ENCODE measurements at regions not wholly inside any gene's neighbourhood (a gene's known extent, or its start where the extent isn't known, plus 50 kb on each side); places are given as distances from the start of the nearest gene placed in this dataset.

DNA sequence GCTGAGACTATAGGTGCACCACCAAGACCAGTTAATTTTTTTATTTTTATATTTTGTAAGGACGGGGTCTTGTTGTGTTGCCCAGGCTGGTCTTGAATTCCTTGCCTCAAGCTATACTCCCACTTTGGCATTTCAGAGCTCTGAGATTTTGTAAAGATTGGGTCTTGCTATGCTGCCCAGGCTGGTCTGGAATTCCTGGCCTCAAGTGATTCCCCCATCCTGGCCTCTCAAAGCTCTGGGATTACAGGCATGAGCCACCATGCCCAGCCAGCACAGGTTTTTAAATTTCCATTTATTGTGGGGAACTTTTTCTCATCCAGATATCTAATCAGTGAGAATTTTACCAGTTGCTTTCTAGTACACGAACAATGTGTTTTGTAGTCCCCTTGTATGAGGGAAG is 156.1 kb upstream of the VLDLR start:
- DNase-seq: no peak

DNA sequence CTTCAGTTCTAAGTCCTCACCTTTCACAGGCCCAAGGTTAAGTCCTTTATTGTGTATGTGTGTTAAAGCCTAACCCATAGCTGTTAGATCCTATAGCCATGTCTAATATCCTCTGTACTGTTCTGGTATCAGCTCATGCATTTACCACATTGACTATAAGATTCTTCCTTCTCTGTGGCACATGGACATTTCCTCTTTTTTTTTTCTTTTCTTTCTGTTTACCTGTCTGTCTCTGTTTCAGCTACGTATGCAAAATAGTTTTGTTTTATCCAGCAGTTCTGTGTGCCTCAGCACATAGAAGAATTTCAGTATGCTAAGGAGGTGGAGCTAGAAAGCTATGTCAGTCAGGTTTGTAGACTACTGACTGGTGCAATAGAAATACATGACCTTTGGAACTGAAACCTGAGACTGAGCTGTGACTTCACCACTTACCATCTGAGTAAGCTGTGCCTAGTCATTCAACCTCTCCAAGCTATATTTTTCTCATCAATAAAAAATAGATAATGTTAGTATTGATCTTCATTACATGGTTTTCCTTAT is 155.6 kb upstream of the VLDLR start:
- DNase-seq: no peak

DNA sequence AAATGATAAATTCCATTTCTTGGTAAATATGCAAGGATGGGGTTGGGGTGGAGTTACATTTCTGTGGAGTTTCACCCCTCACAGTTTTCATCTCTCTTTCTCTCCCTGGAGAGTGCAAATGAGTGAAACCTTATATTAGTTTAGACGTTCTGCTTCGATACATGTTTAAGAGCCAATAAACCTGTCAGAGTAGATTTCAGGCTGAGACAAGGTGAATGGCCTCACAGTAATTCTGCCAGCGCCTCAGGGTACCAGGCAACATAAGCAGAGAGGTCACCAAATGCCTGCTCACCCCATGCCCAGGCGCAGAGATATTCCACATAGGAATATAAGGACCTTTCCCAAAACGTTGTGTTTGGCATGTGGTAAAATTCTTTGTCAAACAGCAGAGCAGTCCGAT is 154.9 kb upstream of the VLDLR start:
- DNase-seq: no peak

DNA sequence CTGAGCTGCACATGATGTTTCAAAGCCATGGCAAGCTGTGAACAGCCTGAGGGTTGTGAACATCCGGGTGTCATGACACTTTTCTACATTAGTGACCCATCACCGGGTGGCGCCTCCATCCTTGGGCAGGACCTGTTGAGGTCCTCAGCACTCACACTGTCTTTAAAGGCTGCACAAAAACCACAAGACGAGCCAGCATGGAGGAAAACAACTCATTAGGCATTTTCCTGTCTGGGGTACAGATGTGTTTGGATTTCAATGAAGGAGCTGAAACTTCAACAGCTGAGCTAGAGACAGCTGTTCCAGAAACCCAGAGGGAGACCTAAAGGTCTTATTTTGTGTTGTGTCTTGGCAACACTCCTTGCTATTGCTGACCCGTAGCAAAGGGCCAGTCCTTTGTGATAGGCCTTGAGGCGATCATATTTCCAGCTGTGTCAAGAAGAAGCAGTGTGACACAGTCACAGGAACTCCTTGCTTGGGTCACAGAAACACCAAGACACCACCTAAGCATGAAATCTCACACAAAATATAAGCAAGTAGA is 151.8 kb upstream of the VLDLR start:
- peak; percentile 1 for DNase-seq

DNA sequence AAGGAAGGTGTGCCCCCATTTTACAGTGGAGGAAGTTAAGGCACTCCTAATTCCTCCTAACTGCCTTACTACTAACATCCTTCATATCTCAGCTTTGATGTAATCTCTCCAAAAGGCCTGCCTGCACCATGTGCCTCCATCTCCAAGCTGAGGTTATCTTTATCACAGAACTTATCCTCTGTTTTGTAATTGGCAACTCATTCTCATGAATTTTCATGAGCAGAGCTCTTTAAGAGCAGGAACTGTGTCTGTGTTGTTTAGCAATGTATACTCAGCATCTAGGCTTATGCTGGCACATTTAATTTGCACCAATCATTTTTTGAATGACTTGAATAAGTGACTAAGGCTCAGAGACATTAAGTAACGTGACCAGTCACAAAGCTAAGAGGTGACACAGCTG is 147.9 kb upstream of the VLDLR start:
- DNase-seq: no peak

DNA sequence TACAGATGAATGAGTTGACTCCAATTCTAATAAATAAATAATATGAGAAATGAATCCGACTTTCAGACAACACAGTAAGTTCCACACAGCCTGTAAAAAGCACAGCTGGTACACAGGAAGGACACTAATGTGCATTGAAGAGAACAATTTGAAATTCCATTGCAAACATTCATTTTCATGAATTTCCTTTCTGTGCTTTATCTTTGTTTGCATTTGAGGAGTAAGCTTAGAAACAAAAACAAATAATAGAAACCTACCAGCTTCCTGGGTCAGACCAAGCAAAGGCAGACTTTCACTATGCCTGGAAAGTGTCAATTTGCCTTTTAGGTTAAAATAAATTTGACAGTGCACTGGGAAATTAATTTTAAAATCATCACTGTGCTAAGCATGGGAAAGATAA is 143.8 kb upstream of the VLDLR start:
- DNase-seq: no peak

DNA sequence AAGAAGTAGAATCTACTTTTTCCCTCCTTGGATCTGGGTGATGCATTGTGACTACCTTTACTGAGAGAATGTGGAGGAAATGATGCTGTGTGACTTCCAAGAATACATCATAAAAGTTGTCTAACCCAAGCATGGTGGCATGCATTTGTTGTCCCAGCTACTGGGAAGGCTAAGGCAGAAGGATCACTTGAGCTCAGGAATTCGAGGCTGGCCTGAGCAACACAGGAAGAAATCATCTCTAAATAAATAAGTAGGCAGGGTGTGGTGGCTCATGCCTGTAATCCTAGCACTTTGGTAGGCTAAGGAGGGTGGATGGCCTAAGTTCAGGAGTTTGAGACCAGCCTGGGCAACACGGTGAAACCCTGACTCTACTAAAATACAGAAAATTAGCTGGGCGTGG is 143.2 kb upstream of the VLDLR start:
- DNase-seq: no peak

DNA sequence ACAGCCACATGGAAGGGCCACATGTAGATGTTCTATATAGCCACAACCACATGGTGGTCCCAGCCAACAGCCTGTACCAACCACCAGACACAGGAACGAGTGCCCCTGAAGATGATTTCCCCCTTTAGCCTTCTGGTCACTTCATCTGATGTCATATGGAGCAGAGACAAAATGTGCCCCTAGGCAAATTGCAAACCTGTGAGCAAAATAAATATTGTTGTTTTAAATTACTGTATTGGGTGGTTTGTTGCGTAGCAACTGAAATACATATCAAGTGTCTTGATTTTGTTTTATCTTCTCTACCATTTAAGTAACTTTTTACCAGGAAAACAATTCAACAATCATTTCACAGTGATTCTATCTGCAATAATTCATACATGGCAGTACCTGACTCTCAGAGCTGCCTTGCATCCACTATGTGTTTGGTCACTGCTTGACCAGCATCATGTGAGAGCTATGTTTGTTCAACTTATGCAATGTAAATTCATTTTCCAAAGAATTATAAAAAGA is 142.5 kb upstream of the VLDLR start:
- no peak for DNase-seq

DNA sequence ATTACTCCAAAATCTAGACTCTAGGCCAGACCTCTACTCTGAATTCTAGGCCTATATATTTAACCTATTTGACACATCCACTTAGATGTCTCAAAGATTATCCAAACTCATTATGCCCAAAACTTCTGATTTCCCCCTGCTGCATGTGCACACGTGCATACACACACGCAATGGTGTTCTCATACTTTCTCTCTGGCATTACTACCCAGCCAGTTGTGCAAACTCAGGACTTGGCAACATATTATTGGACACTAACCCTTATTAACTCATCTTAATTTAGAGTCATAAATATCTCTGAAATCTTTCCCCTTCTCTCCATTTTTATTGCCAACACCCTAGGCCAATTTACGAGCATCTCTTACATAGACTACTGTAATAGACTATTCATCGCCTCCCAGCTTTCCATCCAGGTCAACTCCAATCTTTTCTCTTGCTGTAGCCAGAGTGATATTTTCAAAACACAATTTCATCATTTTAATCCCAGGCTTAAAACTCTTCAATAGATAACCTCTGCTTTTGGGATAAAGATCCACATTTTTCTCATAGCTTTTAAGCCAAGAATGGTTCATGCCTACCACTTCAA is 141.2 kb upstream of the VLDLR start:
- no peak for DNase-seq

DNA sequence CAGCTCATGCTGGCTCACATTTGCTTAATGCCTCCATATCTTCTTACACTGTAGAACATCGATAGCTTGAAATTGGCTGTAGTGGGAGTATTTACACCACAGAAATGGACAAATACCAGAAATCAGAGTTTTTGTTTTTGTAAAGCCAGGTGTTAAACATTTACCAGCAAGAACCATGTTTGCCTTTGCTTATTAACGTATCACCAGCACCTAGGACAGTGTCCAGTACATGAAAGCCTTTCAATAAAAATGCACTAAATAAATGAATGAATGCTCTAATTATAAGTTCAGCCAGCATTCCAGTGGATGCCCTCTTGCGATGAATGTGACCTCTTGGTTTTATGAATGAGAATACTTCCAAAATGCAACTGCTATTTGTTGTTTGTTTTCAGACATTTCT is 140.4 kb upstream of the VLDLR start:
- no peak for DNase-seq

DNA sequence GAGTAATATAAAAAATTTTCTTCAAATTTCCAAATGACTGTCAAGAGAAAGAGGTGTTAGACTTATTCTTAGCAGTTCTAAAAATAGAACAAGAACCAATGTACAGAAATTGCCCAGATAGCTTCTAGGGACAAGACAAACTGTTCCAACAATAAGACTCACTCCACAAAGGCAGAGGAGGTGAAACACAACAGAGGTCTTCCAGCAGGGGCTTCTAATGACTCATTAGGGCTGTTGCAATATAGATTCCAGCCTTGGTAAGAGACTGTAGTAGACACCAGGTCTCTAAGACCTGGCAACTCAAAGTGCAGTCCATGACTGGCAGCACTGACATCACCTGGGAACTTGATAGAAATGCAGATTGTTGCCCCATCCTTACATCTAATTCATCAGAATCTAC is 134.6 kb upstream of the VLDLR start:
- DNase-seq: no peak

DNA sequence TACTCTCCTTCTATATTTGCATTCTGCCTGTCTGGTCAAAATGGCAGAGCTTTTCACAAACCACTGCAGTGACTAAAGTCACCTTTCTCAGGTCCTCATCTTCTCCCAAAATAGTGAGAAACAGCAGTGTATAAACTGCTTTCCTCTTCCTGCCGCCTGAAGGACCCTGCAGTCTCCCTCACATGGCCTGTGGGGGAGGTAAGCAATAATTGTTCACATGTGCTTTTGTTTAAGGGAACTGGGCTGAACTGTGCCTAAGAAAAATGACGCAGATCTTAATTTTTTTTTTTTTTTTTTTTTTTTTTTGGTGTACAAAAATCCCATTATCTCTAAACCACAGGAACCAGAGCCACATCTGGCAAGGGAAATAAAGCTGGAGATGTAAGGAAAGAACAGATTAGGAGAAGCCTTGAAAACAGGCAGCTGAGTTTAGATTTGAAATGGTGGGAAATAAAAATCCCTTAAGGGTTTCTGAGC is 131.7 kb upstream of the VLDLR start:
- DNase-seq: no peak

DNA sequence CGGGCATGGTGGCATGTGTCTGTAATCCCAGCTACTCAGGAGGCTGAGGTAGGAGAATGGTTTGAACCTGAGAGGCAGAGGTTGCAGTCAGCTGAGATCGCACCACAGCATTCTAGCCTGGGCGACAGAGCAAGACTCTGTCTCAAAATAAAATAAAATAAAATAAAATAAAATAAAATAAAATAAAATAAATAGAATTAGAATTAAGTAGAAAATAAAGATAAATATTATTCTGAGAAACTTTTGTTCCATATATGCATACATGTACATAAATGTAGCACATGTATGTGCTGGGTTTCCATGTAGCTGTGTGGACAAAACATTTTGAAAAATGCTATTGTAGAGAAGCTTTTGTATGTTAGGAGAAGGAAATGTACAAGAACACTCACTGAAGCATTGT is 129.4 kb upstream of the VLDLR start:
- no peak for DNase-seq

DNA sequence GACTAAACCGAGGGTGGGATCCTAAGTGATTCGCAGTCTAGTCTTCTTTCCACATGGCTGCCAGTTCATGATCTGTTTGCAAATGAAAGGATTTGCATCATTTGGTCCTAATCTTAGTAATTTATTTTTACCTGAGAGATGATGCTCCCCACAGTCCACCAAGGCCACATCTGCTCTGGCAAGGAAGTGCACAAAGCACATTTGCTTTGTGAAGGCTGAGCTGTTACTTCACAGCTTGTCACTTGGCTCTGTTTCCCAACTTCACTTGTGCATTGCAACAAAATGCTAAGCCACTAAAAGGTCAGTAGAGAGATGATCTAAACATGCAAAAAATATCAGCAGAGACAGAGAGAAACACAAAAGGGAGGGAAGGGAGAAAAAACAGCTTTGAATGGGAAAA is 128.5 kb upstream of the VLDLR start:
- DNase-seq: no peak

DNA sequence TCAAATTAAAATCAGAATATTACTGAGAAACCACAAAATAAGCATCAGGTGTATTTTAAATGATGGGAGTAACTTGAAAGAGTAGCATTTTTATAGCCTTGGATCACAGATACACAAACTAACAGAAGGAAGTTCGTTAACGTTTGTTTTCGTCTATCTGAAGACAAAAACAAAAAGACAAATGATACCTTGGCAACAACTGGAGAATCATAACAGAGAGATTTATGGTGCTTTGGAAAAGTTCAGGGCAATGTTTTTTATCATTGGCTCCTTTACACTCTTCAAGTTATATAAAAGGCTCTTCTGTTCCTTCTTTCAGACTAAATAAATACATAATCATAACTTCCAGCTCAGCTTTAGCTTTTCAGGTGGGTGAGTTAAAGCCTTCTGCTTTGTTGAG is 128.1 kb upstream of the VLDLR start:
- DNase-seq: no peak

DNA sequence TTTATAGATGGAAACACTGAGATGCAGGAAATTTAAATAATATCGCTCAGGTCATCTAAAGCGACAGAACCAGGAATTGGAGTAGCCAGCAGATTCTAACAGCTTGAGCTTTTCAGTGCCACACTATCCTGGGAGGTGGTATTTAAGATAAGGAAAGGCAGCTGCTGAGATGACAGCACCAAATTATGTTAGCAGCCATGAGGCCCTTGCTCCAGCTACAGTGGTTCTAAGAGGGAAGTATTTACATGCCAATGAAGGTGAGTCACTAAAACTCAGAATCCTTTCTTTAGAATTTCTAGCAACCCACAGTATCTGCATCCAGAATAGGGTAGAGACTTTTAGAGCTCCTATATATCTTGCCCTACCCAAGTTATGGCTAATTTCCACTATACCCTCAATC is 127.0 kb upstream of the VLDLR start:
- no peak for DNase-seq

DNA sequence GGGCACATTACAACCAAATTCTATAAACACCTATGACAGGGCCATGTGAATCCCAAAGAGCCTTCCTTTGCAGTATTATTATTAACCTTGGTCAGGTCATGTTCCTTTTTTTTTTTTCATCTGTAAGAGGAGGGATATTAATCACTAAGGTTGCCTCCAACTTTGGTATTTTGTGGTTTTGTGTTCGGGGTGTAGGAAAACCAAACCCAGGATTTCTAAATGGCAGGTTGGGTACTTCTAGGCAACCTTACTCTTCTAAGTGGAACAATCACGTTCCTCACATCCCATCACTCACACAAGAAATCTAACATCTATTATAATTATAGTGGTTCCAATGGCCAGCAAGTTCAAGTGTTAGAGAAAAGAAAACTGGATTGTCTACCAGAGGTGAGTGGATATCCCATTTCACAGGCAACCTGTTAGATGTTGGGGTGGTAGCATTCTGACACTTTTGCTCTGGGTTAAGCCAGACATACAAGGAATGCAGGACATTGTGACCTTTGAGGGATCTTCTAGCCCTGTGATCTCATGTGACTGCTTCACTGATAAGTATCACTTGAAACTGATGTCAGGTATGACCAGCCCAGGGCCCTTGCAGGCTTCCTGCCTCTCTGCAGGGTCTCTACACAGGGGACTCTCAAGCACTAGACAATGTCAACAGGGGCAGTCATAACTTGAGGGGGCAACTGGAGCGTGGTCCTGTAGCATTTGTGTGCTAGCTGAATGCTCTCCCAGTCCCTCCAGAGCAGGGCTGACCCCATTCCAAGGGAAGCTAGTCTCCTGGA is 126.2 kb upstream of the VLDLR start:
- DNase-seq: no peak

DNA sequence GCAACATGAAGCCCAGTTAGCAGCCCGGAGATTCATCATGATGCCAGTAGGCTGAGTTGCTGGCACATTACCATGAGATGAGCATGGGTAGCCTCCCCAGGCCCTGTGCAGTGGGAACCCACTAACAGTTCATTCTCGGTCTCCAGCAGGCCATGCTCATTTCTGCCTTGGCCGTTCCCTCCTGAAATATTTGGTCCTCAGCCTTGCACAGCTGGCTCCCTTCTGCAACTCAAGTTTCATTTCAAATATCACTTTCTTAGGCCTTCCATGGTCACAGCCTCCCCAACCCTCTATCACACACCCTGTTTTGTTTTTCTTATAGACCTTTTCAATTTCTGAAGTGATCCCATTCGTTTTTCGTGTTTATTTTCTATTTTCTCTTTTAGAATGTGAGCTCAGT is 125.4 kb upstream of the VLDLR start:
- DNase-seq: no peak

DNA sequence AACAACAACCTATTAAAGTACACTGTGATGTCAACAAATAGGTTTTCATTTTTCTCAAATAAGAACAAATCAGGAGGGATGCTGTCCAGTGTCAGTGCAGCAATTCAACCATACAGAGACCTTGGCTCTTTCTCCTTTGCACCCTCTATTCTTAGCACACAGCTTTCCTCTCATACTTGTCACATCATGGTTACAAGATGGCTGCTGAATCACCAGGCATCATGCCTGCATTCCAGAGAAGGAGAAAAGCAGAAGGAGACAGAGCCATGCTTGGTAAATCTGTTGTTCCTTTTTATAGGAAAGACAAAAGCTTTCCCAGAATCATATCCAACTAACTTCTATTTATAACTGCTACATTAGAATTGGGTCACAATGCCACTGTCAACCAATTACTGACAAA is 124.7 kb upstream of the VLDLR start:
- no peak for DNase-seq

DNA sequence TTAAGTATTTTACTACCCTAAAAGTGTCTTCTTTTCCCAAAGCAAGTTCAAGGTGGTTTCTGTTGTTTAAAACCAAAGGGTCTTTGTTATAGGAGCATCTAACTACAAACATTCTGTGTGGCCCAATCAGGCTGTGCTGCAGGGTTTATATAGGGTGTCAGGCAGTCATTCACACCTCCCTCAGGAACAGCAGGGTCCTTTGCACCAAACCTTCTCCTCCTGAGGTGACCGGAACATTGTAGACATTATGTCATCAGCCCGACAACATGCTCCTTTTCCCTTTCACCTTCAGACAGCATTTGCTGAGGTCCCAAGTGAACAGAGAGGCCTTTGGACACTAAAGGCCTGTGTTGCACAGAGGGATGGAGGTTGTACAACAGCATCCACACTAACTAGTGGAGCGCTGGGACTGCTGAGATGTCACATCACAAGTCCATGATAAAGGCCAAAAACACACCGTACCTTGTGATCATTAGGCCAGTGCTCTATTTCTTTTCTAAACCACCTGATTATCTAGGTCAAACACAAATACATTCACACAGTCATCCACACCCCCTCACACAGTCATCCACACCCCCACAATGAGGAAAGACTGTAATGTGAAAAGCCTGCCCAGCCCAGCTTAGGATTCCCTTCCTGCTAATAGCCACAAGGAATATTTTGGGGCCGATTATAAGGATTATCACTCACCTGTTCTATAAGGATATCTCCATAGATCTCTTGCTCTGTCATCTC is 123.8 kb upstream of the VLDLR start:
- no peak for DNase-seq

DNA sequence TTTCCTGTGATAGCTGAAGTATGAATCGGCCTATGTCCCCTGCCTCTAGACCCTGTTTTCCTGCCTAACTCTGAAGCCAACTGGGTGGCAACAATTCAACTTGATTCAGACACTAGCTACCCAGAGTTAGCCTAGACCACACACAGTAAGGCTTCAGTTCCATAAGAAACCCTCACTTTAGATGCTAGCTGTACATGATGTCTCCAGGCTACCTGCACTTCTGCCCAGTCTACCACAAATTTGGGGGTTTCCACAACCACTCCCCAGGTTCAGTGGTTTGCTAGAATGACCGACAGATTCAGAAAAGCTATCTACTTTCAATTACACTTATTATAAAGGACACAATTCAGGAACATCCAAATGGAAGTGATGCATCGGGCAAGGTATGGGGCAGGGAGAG is 119.4 kb upstream of the VLDLR start:
- DNase-seq: no peak

DNA sequence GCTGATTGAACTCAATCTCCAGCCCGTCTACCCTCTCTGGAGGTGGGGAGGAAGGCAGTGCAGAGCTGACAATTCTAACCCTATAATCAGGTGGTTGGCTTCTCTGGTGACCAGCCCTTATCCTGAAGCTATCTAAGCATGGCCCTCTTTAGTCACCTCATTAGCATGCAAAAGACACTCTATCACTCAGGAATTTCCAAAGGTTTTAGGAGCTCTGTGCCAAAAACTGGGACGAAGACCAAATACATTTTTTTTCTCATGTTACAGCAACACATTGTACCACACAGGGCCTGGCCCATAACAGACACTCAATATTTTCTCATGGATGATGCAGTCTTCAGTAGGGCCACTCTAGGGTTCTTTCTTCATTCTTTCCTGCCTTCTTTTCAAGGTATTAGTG is 118.8 kb upstream of the VLDLR start:
- DNase-seq: no peak

DNA sequence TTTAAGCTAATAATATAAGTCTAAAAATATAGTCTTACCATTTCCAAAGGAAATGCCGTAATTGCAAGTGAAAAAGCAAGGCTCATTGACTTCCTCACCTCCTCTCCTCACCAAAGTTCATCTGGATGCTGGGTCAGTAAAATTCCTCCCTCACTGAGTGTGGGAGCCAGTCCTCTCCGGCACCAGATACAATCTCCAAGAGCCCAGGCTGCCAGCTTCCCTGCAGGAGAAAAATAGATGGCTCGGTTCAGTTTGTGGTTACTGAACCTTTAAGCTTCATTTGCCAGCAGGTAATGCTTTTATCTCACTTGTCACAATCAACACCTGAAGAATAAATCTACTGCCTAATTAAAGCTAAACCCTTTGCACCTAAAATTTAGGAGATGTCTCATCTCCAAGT is 115.3 kb upstream of the VLDLR start:
- DNase-seq: no peak

DNA sequence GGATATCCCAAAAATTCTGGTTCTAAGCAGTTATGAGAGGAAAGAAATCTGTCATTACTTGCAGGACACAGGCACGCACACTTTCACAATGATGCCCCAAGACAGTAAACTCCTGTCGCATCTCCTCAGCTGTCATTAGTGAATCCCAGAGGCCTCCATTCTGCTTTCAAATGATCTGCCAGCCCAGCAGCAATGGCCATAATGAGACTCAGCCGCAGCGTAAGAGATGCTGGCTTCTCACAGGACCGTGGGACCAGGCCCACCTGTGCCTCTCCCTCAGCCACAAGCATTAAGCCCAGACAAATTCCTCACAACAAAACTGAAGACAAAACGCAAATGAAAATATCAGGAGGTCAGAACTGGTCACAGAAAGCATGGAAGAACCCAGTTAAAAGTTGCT is 98.0 kb upstream of the VLDLR start:
- DNase-seq: no peak
